Testis (tissue), 2 donors: ENCODE measurements at regions not wholly inside any gene's neighbourhood (a gene's known extent, or its start where the extent isn't known, plus 50 kb on each side); places are given as distances from the start of the nearest gene placed in this dataset.

Experiments used
- DNase-seq: peaks from one replicate; pipeline ENCODE4 v3.0.0-alpha.2; 2019
- H3K27ac ChIP-seq, 2 donors: fragments of 200-600 bp; sonication (generic); one replicate each; pipeline ENCODE4 v1.5.1; 2019
- H3K27me3 ChIP-seq: fragments of 200-600 bp; sonication (generic); one replicate; pipeline ENCODE4 v1.5.1; 2019
- H3K36me3 ChIP-seq: fragments of 200-600 bp; sonication (generic); one replicate; pipeline ENCODE4 v1.5.1; 2017; ENCODE audit warnings: low read depth; ENCODE audit errors: missing control alignments
- H3K4me1 ChIP-seq: fragments of 200-600 bp; sonication (generic); one replicate; pipeline ENCODE4 v1.5.1; 2019
- H3K4me3 ChIP-seq, 2 donors: fragments of 200-600 bp; sonication (generic); one replicate each; pipeline ENCODE4 v1.5.1; 2017 to 2019
- H3K9me3 ChIP-seq: fragments of 200-600 bp; sonication (generic); one replicate; pipeline ENCODE4 v1.5.1; 2017
- CTCF ChIP-seq, 3 experiments: fragments of 450-650 bp in 2 of 3; fragments of 200-600 bp in 1 of 3; sonication (generic) in 1 of 3; IDR thresholded peaks; one replicate each; pipeline ENCODE4 v1.5.1; 2016 to 2019; ENCODE audit warnings: antibody characterized with exemption in 3 of 3, mild to moderate bottlenecking in 2 of 3, moderate library complexity in 1 of 3
- POLR2A ChIP-seq: fragments of 450-650 bp; IDR thresholded peaks from one replicate; pipeline ENCODE4 v1.6.1; 2017; ENCODE audit warnings: antibody characterized with exemption, mild to moderate bottlenecking, moderate library complexity
- WGBS, 2 donors: methylation state at CpG; one replicate each; pipeline ENCODE4 v1.1.5; 2018; 5-methylcytosine and 5-hydroxymethylcytosine counted together
- intact Hi-C: fragments of 100-400 bp; cut with DNase I; formaldehyde crosslinking; loops from one replicate; pipeline ENCODE4 v1.15.1; 2023; ENCODE audit warnings: low total_unique reads

GRCh38 chr2:57806449-57806968 lies 240.1 kb upstream of the VRK2 start:
- 85 to 94% methylated on average over 1 of the region's 1 CpG for WGBS, 2 donors
- Histone ChIP-seq H3K36me3 (no peaks in the 10 kb centered on the region), H3K4me1 (no peaks in the 10 kb centered on the region), H3K27ac (no peak overlapping the region), H3K4me3 (no peak overlapping the region), H3K9me3 (no peaks in the 10 kb centered on the region), H3K27me3 (no peaks in the 10 kb centered on the region)
- intact Hi-C loops, result no loop called here
- no peak for DNase-seq
- no peak for TF ChIP-seq POLR2A
- no peak for TF ChIP-seq CTCF (IDR thresholded peaks at IDR 0.05)

GRCh38 chr2:57809230-57809629 lies 237.4 kb upstream of the VRK2 start:
- H3K4me3 ChIP-seq, result no peak overlapping the region
- no peaks in the 10 kb centered on the region for H3K9me3 ChIP-seq
- H3K27ac ChIP-seq, result no peak overlapping the region
- H3K27me3 ChIP-seq, result no peaks in the 10 kb centered on the region
- intact Hi-C loops, result no loop called here
- no peaks in the 10 kb centered on the region for H3K4me1 ChIP-seq
- TF ChIP-seq POLR2A, result no peak
- no peak for TF ChIP-seq CTCF (IDR thresholded peaks at IDR 0.05)
- no peak for DNase-seq
- no peaks in the 10 kb centered on the region for H3K36me3 ChIP-seq

GRCh38 chr2:57821088-57821487 lies 225.5 kb upstream of the VRK2 start:
- no peak for DNase-seq
- TF ChIP-seq CTCF (IDR thresholded peaks at IDR 0.05), result no peak
- no peak for TF ChIP-seq POLR2A
- Histone ChIP-seq H3K36me3 (no peaks in the 10 kb centered on the region), H3K27me3 (no peaks in the 10 kb centered on the region), H3K27ac (no peak overlapping the region), H3K9me3 (no peaks in the 10 kb centered on the region), H3K4me1 (no peaks in the 10 kb centered on the region), H3K4me3 (no peak overlapping the region)
- 84 to 85% methylated on average over 1 of the region's 1 CpG for WGBS, 2 donors
- intact Hi-C loops, result no loop called here

GRCh38 chr2:57828221-57828620 lies 218.4 kb upstream of the VRK2 start:
- Histone ChIP-seq H3K27me3 (no peaks in the 10 kb centered on the region), H3K36me3 (no peaks in the 10 kb centered on the region), H3K9me3 (no peaks in the 10 kb centered on the region), H3K27ac (no peak overlapping the region), H3K4me3 (no peak overlapping the region), H3K4me1 (no peaks in the 10 kb centered on the region)
- intact Hi-C loops, result no loop called here
- TF ChIP-seq CTCF (IDR thresholded peaks at IDR 0.05) (no peak), POLR2A (no peak)
- no peak for DNase-seq
- WGBS, 2 donors, result 78 to 93% methylated on average over 3 to 4 of the region's 4 CpGs

- intact Hi-C loops, result no loop called here
- Histone ChIP-seq H3K27me3 (no peaks in the 10 kb centered on the region), H3K4me1 (no peaks in the 10 kb centered on the region), H3K4me3 (no peak overlapping the region), H3K27ac (no peak overlapping the region), H3K9me3 (no peaks in the 10 kb centered on the region), H3K36me3 (no peaks in the 10 kb centered on the region)
- DNase-seq, result no peak
- TF ChIP-seq POLR2A (no peak), CTCF (IDR thresholded peaks at IDR 0.05) (no peak)
These were observed 211.9 kb upstream of the VRK2 start for GRCh38 chr2:57834666-57835065.
